Keratinocyte (primary cell): ENCODE measurements at regions not wholly inside any gene's neighbourhood (a gene's known extent, or its start where the extent isn't known, plus 50 kb on each side); places are given as distances from the start of the nearest gene placed in this dataset.

Experiments used
- DNase-seq: peaks from one replicate; pipeline ENCODE4 v3.0.0-alpha.2; 2011; ENCODE audit warnings: low read depth, missing footprints, low spot score
- FAIRE-seq: peaks from 2 replicates; lab custom pipeline; 2011; peaks lifted over from hg19 to GRCh38; lab: Jason Lieb, UNC
- H2AFZ ChIP-seq: 2 replicates; pipeline ENCODE4 v1.6.0; 2012; ENCODE audit warnings: low read length, control low read depth, inconsistent platforms; ENCODE audit not compliant: control insufficient read depth
- H3K27ac ChIP-seq: 2 replicates; pipeline ENCODE4 v1.5.1; 2011; ENCODE audit warnings: low read length; ENCODE audit not compliant: control insufficient read depth, insufficient read depth
- H3K27me3 ChIP-seq: 3 replicates; pipeline ENCODE4 v1.6.0; 2011; ENCODE audit warnings: low read length; ENCODE audit not compliant: control insufficient read depth, insufficient read depth; ENCODE audit errors: extremely low read depth
- H3K36me3 ChIP-seq, 2 experiments: 2 replicates in 1 of 2; 3 replicates in 1 of 2; pipeline ENCODE4 v1.5.1; 2011; ENCODE audit warnings: low read length in 2 of 2, mild to moderate bottlenecking in 1 of 2; ENCODE audit not compliant: control insufficient read depth in 2 of 2, insufficient read depth in 2 of 2; ENCODE audit errors: extremely low read depth in 1 of 2
- H3K4me1 ChIP-seq: 3 replicates; pipeline ENCODE4 v1.5.1; 2011; ENCODE audit warnings: low read length; ENCODE audit not compliant: control insufficient read depth, insufficient read depth; ENCODE audit errors: extremely low read depth
- H3K4me2 ChIP-seq: 3 replicates; pipeline ENCODE4 v1.6.0; 2011; ENCODE audit warnings: low read depth, low read length; ENCODE audit not compliant: control insufficient read depth, insufficient read depth; ENCODE audit errors: extremely low read depth
- H3K4me3 ChIP-seq, 3 experiments: fragments of 200-600 bp in 1 of 3; sonication (generic) in 1 of 3; 2 replicates in 2 of 3; 3 replicates in 1 of 3; pipeline ENCODE4 v1.5.1; 2011 to 2016; ENCODE audit warnings: low read length in 3 of 3, mild to moderate bottlenecking in 3 of 3, control low read depth in 2 of 3, inconsistent platforms in 1 of 3, low read depth in 1 of 3, mixed read lengths in 1 of 3, mixed run types in 1 of 3, moderate library complexity in 1 of 3; ENCODE audit not compliant: control insufficient read depth in 2 of 3, insufficient read depth in 2 of 3; ENCODE audit errors: extremely low read depth in 1 of 3
- H3K79me2 ChIP-seq: 2 replicates; pipeline ENCODE4 v1.6.0; 2012; ENCODE audit warnings: low read length; ENCODE audit not compliant: control insufficient read depth, insufficient read depth
- H3K9ac ChIP-seq: 3 replicates; pipeline ENCODE4 v1.6.0; 2011; ENCODE audit warnings: low read length; ENCODE audit not compliant: control insufficient read depth, insufficient read depth; ENCODE audit errors: extremely low read depth
- H3K9me1 ChIP-seq: 3 replicates; pipeline ENCODE4 v1.6.0; 2011; ENCODE audit warnings: low read length; ENCODE audit not compliant: control insufficient read depth, insufficient read depth; ENCODE audit errors: extremely low read depth
- H3K9me3 ChIP-seq: 2 replicates; pipeline ENCODE4 v1.5.1; 2012; ENCODE audit warnings: low read depth, low read length; ENCODE audit not compliant: control insufficient read depth
- H4K20me1 ChIP-seq: 3 replicates; pipeline ENCODE4 v1.6.0; 2011; ENCODE audit warnings: low read length; ENCODE audit not compliant: control insufficient read depth, insufficient read depth; ENCODE audit errors: extremely low read depth
- EZH2 ChIP-seq: IDR thresholded peaks from one replicate; pipeline ENCODE4 v1.6.1; 2012; ENCODE audit warnings: inconsistent platforms, mild to moderate bottlenecking, low read length, moderate library complexity
- dilution Hi-C: fragments of 300-500 bp; cut with MboI; formaldehyde crosslinking; loops from one replicate; pipeline ENCODE4 v1.7.0; 2020; ENCODE audit warnings: low sequenced_read_pairs; ENCODE audit not compliant: extremely low pct_ligation_motif_present
- TF ChIP-seq, protein P1 (sequence below), 3 experiments: IDR thresholded peaks in 1 of 3; conservative IDR thresholded peaks in 1 of 3; optimal IDR thresholded peaks in 1 of 3; 2 replicates in 2 of 3; 3 replicates in 1 of 3; pipeline versions ENCODE3 to v1.5.1; 2011; ENCODE audit warnings: low read length in 3 of 3, mild to moderate bottlenecking in 3 of 3, moderate library complexity in 2 of 3, control low read depth in 1 of 3, inconsistent platforms in 1 of 3; ENCODE audit not compliant: insufficient read depth in 2 of 3; ENCODE audit errors: extremely low read depth in 1 of 3

DNA sequence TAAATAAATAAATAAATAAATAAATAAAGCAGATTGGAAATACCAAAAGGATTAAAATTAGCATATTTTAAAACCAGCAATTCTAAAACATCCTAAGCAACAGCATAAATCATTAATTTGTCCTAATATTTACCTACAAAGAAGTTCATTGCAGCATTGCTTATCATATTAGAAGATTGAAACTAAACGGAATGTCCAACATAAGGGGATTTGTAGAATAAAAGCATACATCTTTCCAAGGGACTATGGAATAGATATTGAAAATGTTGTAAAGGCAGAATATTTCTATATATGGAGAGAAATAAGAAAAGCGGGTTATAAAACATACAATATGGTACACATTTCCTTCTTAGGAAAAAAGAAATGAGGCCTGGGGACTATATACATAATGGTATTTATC, 71.1 kb upstream of the RFC3 start:
- no peak overlapping the region for H2AFZ ChIP-seq
- no peaks in the 10 kb centered on the region for H3K36me3 ChIP-seq
- no peak overlapping the region for H3K9ac ChIP-seq
- dilution Hi-C loops, result no loop called here
- H3K9me3 ChIP-seq, result no peaks in the 10 kb centered on the region
- FAIRE-seq (no peak), DNase-seq (no peak)
- H4K20me1 ChIP-seq, result no peaks in the 10 kb centered on the region
- H3K4me3 ChIP-seq, result no peak overlapping the region
- H3K27ac ChIP-seq, result no peak overlapping the region
- no peak for TF ChIP-seq EZH2
- TF ChIP-seq, protein P1, sequence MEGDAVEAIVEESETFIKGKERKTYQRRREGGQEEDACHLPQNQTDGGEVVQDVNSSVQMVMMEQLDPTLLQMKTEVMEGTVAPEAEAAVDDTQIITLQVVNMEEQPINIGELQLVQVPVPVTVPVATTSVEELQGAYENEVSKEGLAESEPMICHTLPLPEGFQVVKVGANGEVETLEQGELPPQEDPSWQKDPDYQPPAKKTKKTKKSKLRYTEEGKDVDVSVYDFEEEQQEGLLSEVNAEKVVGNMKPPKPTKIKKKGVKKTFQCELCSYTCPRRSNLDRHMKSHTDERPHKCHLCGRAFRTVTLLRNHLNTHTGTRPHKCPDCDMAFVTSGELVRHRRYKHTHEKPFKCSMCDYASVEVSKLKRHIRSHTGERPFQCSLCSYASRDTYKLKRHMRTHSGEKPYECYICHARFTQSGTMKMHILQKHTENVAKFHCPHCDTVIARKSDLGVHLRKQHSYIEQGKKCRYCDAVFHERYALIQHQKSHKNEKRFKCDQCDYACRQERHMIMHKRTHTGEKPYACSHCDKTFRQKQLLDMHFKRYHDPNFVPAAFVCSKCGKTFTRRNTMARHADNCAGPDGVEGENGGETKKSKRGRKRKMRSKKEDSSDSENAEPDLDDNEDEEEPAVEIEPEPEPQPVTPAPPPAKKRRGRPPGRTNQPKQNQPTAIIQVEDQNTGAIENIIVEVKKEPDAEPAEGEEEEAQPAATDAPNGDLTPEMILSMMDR (optimal IDR thresholded peaks at IDR 0.05 in 1 of 3, IDR thresholded peaks at IDR 0.05 in 1 of 3, conservative IDR thresholded peaks at IDR 0.05 in 1 of 3; ENCODE audit: extremely low read depth in 1 of 3, insufficient read depth in 2 of 3, low read length in 3 of 3), result no peak
- no peaks in the 10 kb centered on the region for H3K27me3 ChIP-seq
- peaks cover 5% of the 10 kb centered on the region for H3K4me1 ChIP-seq
- H3K9me1 ChIP-seq, result no peaks in the 10 kb centered on the region
- no peaks in the 10 kb centered on the region for H3K79me2 ChIP-seq
- no peak overlapping the region for H3K4me2 ChIP-seq

DNA sequence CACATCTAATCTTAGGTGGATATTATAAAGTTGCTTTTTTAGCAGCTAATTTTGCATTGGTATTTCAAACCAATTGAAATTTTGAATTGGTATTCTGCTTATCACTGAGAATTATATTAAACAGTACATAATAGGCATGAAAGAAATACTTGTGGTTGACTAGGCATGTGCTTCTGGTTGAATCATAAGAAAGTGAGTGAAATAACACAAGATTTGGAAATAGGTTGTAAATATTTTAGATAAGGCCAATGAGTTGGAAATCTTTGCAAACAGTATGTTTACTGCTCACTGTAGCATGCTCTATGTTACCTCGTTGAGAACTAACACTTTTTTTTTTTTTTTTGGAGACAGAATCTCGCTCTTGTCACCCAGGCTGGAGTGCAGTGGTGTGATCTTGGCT, 66.8 kb upstream of the RFC3 start:
- H2AFZ ChIP-seq, result no peak overlapping the region

More for the DNA sequence above, 66.8 kb upstream of the RFC3 start:
- H3K4me1 ChIP-seq, result no peaks in the 10 kb centered on the region
- no peak overlapping the region for H3K4me2 ChIP-seq
- dilution Hi-C loops, result no loop called here
- FAIRE-seq (no peak), DNase-seq (no peak)
- no peaks in the 10 kb centered on the region for H3K79me2 ChIP-seq
- H3K27ac ChIP-seq, result no peak overlapping the region
- no peaks in the 10 kb centered on the region for H3K9me1 ChIP-seq
- no peaks in the 10 kb centered on the region for H3K36me3 ChIP-seq
- TF ChIP-seq EZH2, result no peak
- TF ChIP-seq, protein P1 (optimal IDR thresholded peaks at IDR 0.05 in 1 of 3, IDR thresholded peaks at IDR 0.05 in 1 of 3, conservative IDR thresholded peaks at IDR 0.05 in 1 of 3; ENCODE audit: extremely low read depth in 1 of 3, insufficient read depth in 2 of 3, low read length in 3 of 3), result no peak
- no peaks in the 10 kb centered on the region for H4K20me1 ChIP-seq
- H3K9ac ChIP-seq, result no peak overlapping the region
- H3K9me3 ChIP-seq, result no peaks in the 10 kb centered on the region
- no peak overlapping the region for H3K4me3 ChIP-seq
- no peaks in the 10 kb centered on the region for H3K27me3 ChIP-seq
